HEK293 (cell line): ENCODE measurements at regions not wholly inside any gene's neighbourhood (a gene's known extent, or its start where the extent isn't known, plus 50 kb on each side); places are given as distances from the start of the nearest gene placed in this dataset.
"Not testable (repeated sequence)": the region's sequence is repeated elsewhere in the genome, so short reads cannot be mapped to it uniquely, and the experiment has no call there.

Experiments used
- CTCF ChIA-PET: fragments of 350-600 bp; formaldehyde crosslinking; extraction: SDS; loops from one replicate; lab custom pipeline; 2021; ENCODE audit warnings: antibody characterized with exemption; lab: Yijun Ruan, JAX
- POLR2A ChIA-PET: fragments of 300-600 bp; formaldehyde crosslinking; extraction: SDS; loops from one replicate; lab custom pipeline; 2020; ENCODE audit warnings: antibody characterized with exemption, inconsistent platforms; lab: Yijun Ruan, JAX
- H3K27ac ChIP-seq: fragments of 200-500 bp; sonication (Bioruptor generic); 2 replicates; pipeline ENCODE4 v1.5.1; 2014; ENCODE audit warnings: low read depth, low read length, control low read depth, inconsistent platforms; ENCODE audit errors: extremely low read depth
- H3K36me3 ChIP-seq, 2 experiments: fragments of 200-500 bp in 1 of 2; sonication (Bioruptor generic) in 1 of 2; 1 replicate in 1 of 2; 2 replicates in 1 of 2; pipeline ENCODE4 v1.5.1; 2014 to 2017; ENCODE audit warnings: inconsistent platforms in 2 of 2, low read length in 2 of 2; ENCODE audit not compliant: control insufficient read depth in 2 of 2, insufficient read depth in 1 of 2
- H3K4me1 ChIP-seq: fragments of 200-500 bp; sonication (Bioruptor generic); 2 replicates; pipeline ENCODE4 v1.5.1; 2014; ENCODE audit warnings: mild to moderate bottlenecking, low read length, inconsistent platforms; ENCODE audit not compliant: control insufficient read depth, insufficient read depth
- H3K4me3 ChIP-seq: 2 replicates; pipeline ENCODE4 v1.5.1; 2011; ENCODE audit warnings: low read depth, mild to moderate bottlenecking, control low read depth, low read length, moderate library complexity
- H3K9me3 ChIP-seq: fragments of 200-500 bp; sonication (Bioruptor generic); 2 replicates; pipeline ENCODE4 v1.5.1; 2014; ENCODE audit warnings: low read depth, low read length, inconsistent platforms; ENCODE audit not compliant: control insufficient read depth, insufficient read depth

- H3K4me1 ChIP-seq, H3K9me3 ChIP-seq, H3K27ac ChIP-seq, H3K4me3 ChIP-seq, POLR2A ChIA-PET, CTCF ChIA-PET, H3K36me3 ChIP-seq: not testable (repeated sequence)
Observed at GRCh38 chr1:146781235-146781634, 156.9 kb upstream of the NBPF12 start.

- H3K4me3 ChIP-seq, H3K27ac ChIP-seq, H3K36me3 ChIP-seq, H3K9me3 ChIP-seq, POLR2A ChIA-PET, CTCF ChIA-PET, H3K4me1 ChIP-seq: not testable (repeated sequence)
Observed at GRCh38 chr1:146777826-146778602, 160.1 kb upstream of the NBPF12 start.

GRCh38 chr1:146774988-146775387 is 163.1 kb upstream of the NBPF12 start:
- POLR2A ChIA-PET, H3K4me3 ChIP-seq, H3K36me3 ChIP-seq, H3K27ac ChIP-seq, H3K4me1 ChIP-seq, H3K9me3 ChIP-seq, CTCF ChIA-PET: not testable (repeated sequence)

DNA sequence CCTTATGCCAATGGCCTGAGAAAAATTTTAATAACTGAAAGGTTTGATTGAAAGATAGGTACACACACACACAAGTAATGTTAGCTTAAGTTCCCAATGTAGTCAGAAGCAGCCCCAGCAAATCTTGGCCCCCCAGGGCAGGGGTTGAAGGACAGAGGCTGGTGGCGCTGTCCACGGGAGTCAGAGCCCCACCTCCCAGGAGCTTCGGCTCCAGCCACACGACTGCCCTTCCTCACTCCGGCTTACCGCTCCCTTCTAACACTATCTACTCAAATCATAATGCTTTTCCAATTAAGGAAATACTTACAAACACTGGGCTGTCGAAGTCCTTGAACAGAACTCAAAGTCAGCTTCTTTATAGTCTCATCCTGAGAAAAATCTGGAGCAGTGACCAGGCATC is 163.9 kb upstream of the NBPF12 start:
- H3K36me3 ChIP-seq, H3K4me3 ChIP-seq, POLR2A ChIA-PET, H3K4me1 ChIP-seq, H3K27ac ChIP-seq, H3K9me3 ChIP-seq, CTCF ChIA-PET: not testable (repeated sequence)

- CTCF ChIA-PET, H3K27ac ChIP-seq: not testable (repeated sequence)
Observed at GRCh38 chr1:146771409-146771808, 166.7 kb upstream of the NBPF12 start.

GRCh38 chr1:146770998-146771397 is 167.1 kb upstream of the NBPF12 start:
- H3K36me3 ChIP-seq, H3K4me3 ChIP-seq, POLR2A ChIA-PET, H3K9me3 ChIP-seq, CTCF ChIA-PET, H3K4me1 ChIP-seq, H3K27ac ChIP-seq: not testable (repeated sequence)

More at GRCh38 chr1:146771409-146771808, 166.7 kb upstream of the NBPF12 start:
- POLR2A ChIA-PET, H3K4me3 ChIP-seq, H3K36me3 ChIP-seq, H3K4me1 ChIP-seq, H3K9me3 ChIP-seq: not testable (repeated sequence)

- H3K27ac ChIP-seq, CTCF ChIA-PET, H3K36me3 ChIP-seq, H3K9me3 ChIP-seq, H3K4me3 ChIP-seq, H3K4me1 ChIP-seq, POLR2A ChIA-PET: not testable (repeated sequence)
Observed at GRCh38 chr1:146763234-146763633, 174.9 kb upstream of the NBPF12 start.

- H3K9me3 ChIP-seq, H3K4me1 ChIP-seq, POLR2A ChIA-PET, H3K27ac ChIP-seq, H3K4me3 ChIP-seq, H3K36me3 ChIP-seq, CTCF ChIA-PET: not testable (repeated sequence)
Observed at GRCh38 chr1:146756858-146757257, 181.3 kb upstream of the NBPF12 start.

GRCh38 chr1:146748686-146749085 is 189.4 kb upstream of the NBPF12 start:
- H3K27ac ChIP-seq, H3K36me3 ChIP-seq, CTCF ChIA-PET, POLR2A ChIA-PET, H3K9me3 ChIP-seq, H3K4me1 ChIP-seq, H3K4me3 ChIP-seq: not testable (repeated sequence)

DNA sequence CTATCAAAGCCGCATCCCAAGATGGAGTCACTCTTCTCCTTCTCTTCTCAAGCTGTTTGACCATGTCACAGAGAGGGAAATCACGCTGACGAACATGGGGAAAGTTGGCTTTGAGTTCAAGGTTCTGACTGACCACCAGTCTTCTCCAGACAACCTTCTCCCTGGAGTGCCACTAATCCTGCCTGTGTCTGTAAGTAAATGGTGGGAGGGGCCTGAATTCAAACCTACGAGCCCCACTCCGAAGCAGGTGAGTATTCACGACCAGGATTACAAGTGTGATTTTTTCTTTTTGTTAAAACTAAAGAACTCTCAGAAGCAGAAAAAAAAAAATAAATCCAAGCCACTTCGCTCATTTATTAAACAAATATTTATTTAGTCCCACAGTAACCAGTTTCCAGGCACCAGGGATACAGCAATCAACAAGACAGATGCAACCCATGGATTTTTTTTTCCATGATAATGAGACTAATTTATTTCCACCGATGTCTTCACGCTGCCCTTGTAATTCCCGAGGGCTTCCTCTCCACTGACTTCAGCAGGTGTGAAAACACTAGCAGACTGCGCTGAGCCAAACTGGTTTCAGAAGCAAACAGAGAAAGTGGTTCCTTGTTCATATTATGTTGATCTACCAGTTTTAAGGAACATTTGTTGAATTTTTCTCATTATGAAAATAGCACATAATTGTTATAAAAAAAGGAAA is 206.0 kb upstream of the NBPF12 start:
- H3K9me3 ChIP-seq, H3K36me3 ChIP-seq, CTCF ChIA-PET, H3K4me1 ChIP-seq, POLR2A ChIA-PET, H3K27ac ChIP-seq, H3K4me3 ChIP-seq: not testable (repeated sequence)

DNA sequence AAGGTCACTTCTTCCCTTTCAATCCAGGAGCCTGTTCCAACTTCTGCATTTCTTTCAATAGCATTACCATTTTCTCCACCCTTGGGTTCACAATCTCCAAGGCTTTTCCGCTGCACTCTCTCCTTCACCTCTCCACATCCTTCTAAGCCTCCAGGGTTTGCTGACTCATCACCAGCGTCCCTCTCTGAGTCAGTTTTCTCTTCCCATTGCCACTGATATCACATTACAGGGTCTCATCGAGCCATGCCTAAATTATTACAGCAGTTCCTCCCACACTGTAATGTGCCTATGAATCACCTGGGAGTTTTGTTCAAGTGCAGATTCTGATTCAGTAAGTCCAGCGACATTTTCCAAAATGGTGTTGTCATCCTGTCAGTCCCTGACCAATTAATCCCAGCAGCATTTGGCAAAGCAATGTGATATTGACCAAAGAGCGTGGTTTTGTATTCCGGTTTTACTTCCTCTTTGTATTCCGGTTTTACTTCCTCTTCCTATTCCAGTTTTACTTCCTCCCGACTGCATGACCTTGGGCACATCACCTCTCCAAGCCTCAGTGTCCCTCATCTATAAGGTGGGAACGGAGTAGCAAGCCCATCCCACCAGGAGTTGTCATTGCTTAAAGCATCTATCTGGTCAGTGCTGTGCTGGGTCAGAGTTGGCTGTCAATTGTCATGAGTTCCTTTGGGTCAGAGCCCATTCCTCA is 208.3 kb upstream of the NBPF12 start:
- H3K4me3 ChIP-seq, H3K36me3 ChIP-seq, H3K4me1 ChIP-seq, H3K9me3 ChIP-seq, POLR2A ChIA-PET, CTCF ChIA-PET, H3K27ac ChIP-seq: not testable (repeated sequence)
